ENCODE measurements at regions not wholly inside any gene's neighbourhood (a gene's known extent, or its start where the extent isn't known, plus 50 kb on each side); places are given as distances from the start of the nearest gene placed in this dataset.

- H3K36me3 ChIP-seq = no peaks in the 10 kb centered on the region
- no peak overlapping the region for H3K4me3 ChIP-seq
- H3K9me3 ChIP-seq = no peaks in the 10 kb centered on the region
- H3K4me1 ChIP-seq = no peaks in the 10 kb centered on the region
- no peaks in the 10 kb centered on the region for H3K27me3 ChIP-seq
- no peak for DNase-seq (ENCODE audit: low spot score)
- no peak overlapping the region for H3K27ac ChIP-seq
- TF ChIP-seq, protein P1, sequence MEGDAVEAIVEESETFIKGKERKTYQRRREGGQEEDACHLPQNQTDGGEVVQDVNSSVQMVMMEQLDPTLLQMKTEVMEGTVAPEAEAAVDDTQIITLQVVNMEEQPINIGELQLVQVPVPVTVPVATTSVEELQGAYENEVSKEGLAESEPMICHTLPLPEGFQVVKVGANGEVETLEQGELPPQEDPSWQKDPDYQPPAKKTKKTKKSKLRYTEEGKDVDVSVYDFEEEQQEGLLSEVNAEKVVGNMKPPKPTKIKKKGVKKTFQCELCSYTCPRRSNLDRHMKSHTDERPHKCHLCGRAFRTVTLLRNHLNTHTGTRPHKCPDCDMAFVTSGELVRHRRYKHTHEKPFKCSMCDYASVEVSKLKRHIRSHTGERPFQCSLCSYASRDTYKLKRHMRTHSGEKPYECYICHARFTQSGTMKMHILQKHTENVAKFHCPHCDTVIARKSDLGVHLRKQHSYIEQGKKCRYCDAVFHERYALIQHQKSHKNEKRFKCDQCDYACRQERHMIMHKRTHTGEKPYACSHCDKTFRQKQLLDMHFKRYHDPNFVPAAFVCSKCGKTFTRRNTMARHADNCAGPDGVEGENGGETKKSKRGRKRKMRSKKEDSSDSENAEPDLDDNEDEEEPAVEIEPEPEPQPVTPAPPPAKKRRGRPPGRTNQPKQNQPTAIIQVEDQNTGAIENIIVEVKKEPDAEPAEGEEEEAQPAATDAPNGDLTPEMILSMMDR (IDR thresholded peaks at IDR 0.05) = no peak
Measured at GRCh38 chr20:24815931-24816330, 133.1 kb upstream of the CST7 start.

DNA sequence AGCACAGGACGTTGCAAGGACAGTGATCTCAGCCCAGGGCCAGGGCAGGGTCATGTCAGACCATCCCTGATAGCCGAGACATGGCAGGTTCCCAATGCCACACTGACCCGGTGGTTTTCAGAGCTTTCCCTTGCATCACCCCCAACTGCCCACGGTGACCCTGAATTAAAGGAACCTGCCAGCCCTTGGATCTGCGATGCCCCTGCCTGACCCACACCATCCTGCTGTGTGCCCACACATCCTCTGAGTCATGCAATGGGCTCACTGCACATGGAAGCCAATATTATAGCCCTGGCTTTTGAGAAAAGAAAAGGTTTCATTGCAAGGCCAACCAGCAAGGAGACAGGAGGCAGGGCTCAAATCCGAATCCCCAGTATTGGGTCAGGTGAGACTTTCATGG lies 132.6 kb upstream of the CST7 start:
- Histone ChIP-seq H3K4me3 (no peak overlapping the region), H3K27me3 (no peaks in the 10 kb centered on the region)
- TF ChIP-seq, protein P1 (IDR thresholded peaks at IDR 0.05) = no peak

GRCh38 chr20:24816907-24817306 lies 132.2 kb upstream of the CST7 start:
- no peaks in the 10 kb centered on the region for H3K4me1 ChIP-seq
- H3K9me3 ChIP-seq = no peaks in the 10 kb centered on the region
- TF ChIP-seq, protein P1 (IDR thresholded peaks at IDR 0.05) = no peak
- DNase-seq (ENCODE audit: low spot score) = no peak
- no peak overlapping the region for H3K27ac ChIP-seq
- H3K4me3 ChIP-seq = no peak overlapping the region
- H3K27me3 ChIP-seq = no peaks in the 10 kb centered on the region
- no peaks in the 10 kb centered on the region for H3K36me3 ChIP-seq

More for the DNA sequence above, 132.6 kb upstream of the CST7 start:
- DNase-seq (ENCODE audit: low spot score) = no peak
- H3K9me3 ChIP-seq = no peaks in the 10 kb centered on the region
- H3K36me3 ChIP-seq = no peaks in the 10 kb centered on the region
- no peak overlapping the region for H3K27ac ChIP-seq
- no peaks in the 10 kb centered on the region for H3K4me1 ChIP-seq

DNA sequence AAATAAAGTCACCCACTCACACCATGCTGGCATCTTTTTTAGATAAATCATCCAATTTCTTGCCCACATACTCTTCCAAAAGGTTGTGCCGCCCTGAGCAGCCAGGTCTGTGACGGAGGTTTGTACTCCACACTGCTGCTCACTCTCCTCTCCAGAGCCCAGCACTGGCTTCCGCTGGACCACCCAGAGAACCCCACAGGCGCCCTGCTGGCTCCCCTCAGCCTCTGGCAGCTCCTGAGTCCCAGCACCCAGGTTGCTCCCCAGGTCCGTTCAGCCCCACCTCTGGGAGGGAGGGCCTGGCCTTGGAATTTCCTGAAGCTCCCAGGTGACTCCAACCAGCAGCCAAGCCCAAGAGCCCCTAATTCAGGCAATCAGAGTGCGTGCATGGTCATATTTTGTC lies 131.7 kb upstream of the CST7 start:
- Histone ChIP-seq H3K27me3 (no peaks in the 10 kb centered on the region), H3K4me3 (no peak overlapping the region), H3K36me3 (no peaks in the 10 kb centered on the region), H3K4me1 (no peaks in the 10 kb centered on the region), H3K27ac (no peak overlapping the region), H3K9me3 (no peaks in the 10 kb centered on the region)
- TF ChIP-seq, protein P1 (IDR thresholded peaks at IDR 0.05) = no peak
- no peak for DNase-seq (ENCODE audit: low spot score)

DNA sequence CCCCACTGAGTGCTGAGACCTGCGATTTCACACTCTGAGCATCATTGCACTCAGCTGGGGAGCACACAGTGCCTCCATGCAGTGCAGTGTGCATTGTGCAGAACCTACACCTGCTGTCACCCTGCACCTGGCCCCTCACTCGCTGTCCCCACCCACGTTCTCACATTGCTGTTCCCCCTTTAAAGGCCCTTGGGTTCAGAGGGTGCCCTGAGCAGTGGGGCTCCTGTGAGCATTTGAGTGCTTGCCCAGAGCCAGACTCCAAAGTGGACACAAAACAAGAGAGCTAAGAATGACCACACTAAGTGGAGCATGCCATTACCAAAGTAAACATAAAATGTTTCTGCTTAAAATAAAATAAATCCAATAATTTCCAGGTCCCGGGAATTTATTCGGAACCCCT lies 131.0 kb upstream of the CST7 start:
- H3K27me3 ChIP-seq = no peaks in the 10 kb centered on the region
- no peaks in the 10 kb centered on the region for H3K9me3 ChIP-seq
- TF ChIP-seq, protein P1 (IDR thresholded peaks at IDR 0.05) = no peak
- no peaks in the 10 kb centered on the region for H3K4me1 ChIP-seq
- DNase-seq (ENCODE audit: low spot score) = no peak
- no peak overlapping the region for H3K4me3 ChIP-seq
- H3K27ac ChIP-seq = no peak overlapping the region
- no peaks in the 10 kb centered on the region for H3K36me3 ChIP-seq

GRCh38 chr20:24819331-24819965 lies 129.6 kb upstream of the CST7 start:
- Histone ChIP-seq H3K27ac (no peak overlapping the region), H3K9me3 (no peaks in the 10 kb centered on the region), H3K36me3 (no peaks in the 10 kb centered on the region), H3K27me3 (no peaks in the 10 kb centered on the region), H3K4me3 (no peak overlapping the region), H3K4me1 (no peaks in the 10 kb centered on the region)
- TF ChIP-seq, protein P1 (IDR thresholded peaks at IDR 0.05) = no peak
- no peak for DNase-seq (ENCODE audit: low spot score)

All from right atrium auricular region (tissue), 2 donors.